Left lung (tissue), 4 donors: ENCODE measurements at regions not wholly inside any gene's neighbourhood (a gene's known extent, or its start where the extent isn't known, plus 50 kb on each side); places are given as distances from the start of the nearest gene placed in this dataset.
"Not testable (repeated sequence)": the region's sequence is repeated elsewhere in the genome, so short reads cannot be mapped to it uniquely, and the experiment has no call there.

Source experiments
- ATAC-seq: fragments of 200-7000 bp; cut with Tn5 transposase; one replicate; pipeline ENCODE4 v1.9.1; 2020; ENCODE audit warnings: moderate library complexity
- DNase-seq, 4 donors: peaks; one replicate each; pipeline ENCODE4 v3.0.0-alpha.2; 2013 to 2020
- H3K27ac ChIP-seq, 2 donors: fragments of 200-600 bp; sonication (generic) in 1 of 2; one replicate each; pipeline versions ENCODE4 v1.5.0 to v1.8.0; 2020 to 2021
- H3K27me3 ChIP-seq, 2 donors: fragments of 200-600 bp; sonication (generic) in 1 of 2; one replicate each; pipeline versions ENCODE4 v1.5.0 to v1.8.0; 2020 to 2021
- H3K36me3 ChIP-seq, 2 donors: fragments of 200-600 bp; sonication (generic) in 1 of 2; one replicate each; pipeline versions ENCODE4 v1.5.0 to v1.8.0; 2020 to 2021
- H3K4me1 ChIP-seq, 2 donors: fragments of 200-600 bp; one replicate each; pipeline ENCODE4 v1.8.0; 2021
- H3K4me3 ChIP-seq, 2 donors: fragments of 200-600 bp; sonication (generic) in 1 of 2; one replicate each; pipeline versions ENCODE4 v1.5.0 to v1.8.0; 2020 to 2021; ENCODE audit warnings: mild to moderate bottlenecking in 1 of 2
- H3K9me3 ChIP-seq, 2 donors: fragments of 200-600 bp; sonication (generic) in 1 of 2; one replicate each; pipeline versions ENCODE4 v1.5.0 to v1.8.0; 2020 to 2021
- intact Hi-C, 2 donors: fragments of 100-400 bp; cut with DNase I; formaldehyde crosslinking; loops; one replicate each; pipeline versions ENCODE4 v1.11.2 to v1.14.2; 2022
- TF ChIP-seq, protein P1 (sequence below), 2 donors: fragments of 200-600 bp; sonication (generic) in 1 of 2; IDR thresholded peaks; one replicate each; pipeline versions ENCODE4 v1.5.0 to v1.8.0; 2021; ENCODE audit warnings: antibody characterized with exemption in 2 of 2
- donor health status: DM: no; HTN: yes; CAD: no.
- donor health status: DM: no; HTN: no; CAD: no.

DNA sequence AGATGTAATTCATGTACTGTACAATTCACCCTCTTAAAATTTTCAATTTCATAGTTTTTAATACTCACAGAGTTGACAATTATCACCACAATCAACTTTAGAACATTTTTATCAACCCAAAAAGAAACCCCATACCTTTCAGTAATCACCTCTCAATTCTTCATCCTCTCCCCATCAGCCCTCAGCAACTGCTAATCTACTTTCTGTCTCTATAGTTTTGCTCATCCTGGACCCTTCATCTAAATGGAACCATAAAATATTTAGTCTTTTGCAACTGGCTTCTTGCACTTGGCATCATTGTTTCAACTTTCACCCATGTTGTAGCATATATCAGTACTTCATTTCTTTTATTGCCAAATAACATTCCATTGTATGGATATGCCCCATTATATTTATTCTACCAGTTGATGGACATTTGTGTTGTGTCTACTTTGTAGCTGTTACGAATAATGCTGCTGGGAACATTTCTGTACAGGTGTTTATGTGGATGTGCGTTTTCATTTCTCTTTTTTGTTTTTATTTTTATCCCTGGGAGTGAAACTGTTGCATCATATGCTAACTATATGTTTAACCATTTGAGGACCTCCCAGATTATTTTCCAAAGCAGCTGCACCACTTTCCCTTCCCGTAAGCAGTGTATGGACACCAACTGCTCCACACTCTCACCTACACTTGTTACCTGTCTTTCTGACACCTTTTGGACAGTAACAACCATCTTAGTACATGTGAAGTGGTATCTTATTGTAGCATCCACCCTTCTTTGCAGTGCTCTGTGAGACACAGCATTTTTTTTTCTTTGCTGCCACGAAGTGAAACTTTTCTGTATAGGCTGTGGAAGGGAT, 65.4 kb upstream of the APBB1IP start:
- DNase-seq (no peak), ATAC-seq (no peak)
- H3K4me3 ChIP-seq = no peak overlapping the region
- no peaks in the 10 kb centered on the region for H3K36me3 ChIP-seq
- peaks cover 0 to 5% of the 10 kb centered on the region in 2 donors for H3K4me1 ChIP-seq
- H3K27ac ChIP-seq = no peak overlapping the region
- no peaks in the 10 kb centered on the region for H3K27me3 ChIP-seq
- intact Hi-C loops = no loop called here
- no peaks in the 10 kb centered on the region for H3K9me3 ChIP-seq
- TF ChIP-seq, protein P1, sequence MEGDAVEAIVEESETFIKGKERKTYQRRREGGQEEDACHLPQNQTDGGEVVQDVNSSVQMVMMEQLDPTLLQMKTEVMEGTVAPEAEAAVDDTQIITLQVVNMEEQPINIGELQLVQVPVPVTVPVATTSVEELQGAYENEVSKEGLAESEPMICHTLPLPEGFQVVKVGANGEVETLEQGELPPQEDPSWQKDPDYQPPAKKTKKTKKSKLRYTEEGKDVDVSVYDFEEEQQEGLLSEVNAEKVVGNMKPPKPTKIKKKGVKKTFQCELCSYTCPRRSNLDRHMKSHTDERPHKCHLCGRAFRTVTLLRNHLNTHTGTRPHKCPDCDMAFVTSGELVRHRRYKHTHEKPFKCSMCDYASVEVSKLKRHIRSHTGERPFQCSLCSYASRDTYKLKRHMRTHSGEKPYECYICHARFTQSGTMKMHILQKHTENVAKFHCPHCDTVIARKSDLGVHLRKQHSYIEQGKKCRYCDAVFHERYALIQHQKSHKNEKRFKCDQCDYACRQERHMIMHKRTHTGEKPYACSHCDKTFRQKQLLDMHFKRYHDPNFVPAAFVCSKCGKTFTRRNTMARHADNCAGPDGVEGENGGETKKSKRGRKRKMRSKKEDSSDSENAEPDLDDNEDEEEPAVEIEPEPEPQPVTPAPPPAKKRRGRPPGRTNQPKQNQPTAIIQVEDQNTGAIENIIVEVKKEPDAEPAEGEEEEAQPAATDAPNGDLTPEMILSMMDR (IDR thresholded peaks at IDR 0.05) = no peak

DNA sequence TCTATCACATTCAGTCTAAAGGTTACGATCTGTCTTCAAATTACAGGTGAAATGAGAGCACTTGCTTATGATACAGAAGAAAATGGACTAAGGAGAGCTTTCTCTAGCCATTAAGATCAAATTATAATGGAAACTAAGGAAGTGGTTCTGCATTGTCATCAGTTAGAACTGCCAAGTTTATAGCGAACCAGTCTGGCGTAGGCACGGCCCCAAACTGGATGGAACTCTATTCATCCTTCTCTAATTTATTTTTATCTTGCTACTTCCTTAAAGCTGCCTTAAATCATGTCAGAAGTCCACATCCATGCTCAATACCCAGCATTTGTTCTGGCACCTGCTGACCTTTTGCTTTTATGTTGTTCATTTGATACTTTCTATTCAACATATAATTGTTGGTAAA, 63.7 kb upstream of the APBB1IP start:
- H3K9me3 ChIP-seq = no peaks in the 10 kb centered on the region
- TF ChIP-seq, protein P1 (IDR thresholded peaks at IDR 0.05) = no peak
- DNase-seq (no peak), ATAC-seq (peak; percentile 37)
- no peaks in the 10 kb centered on the region for H3K27me3 ChIP-seq
- peaks cover 0 to 12% of the 10 kb centered on the region in 2 donors for H3K4me1 ChIP-seq
- no peak overlapping the region for H3K4me3 ChIP-seq
- intact Hi-C loops = no loop called here
- H3K36me3 ChIP-seq = no peaks in the 10 kb centered on the region
- H3K27ac ChIP-seq = no peak overlapping the region

DNA sequence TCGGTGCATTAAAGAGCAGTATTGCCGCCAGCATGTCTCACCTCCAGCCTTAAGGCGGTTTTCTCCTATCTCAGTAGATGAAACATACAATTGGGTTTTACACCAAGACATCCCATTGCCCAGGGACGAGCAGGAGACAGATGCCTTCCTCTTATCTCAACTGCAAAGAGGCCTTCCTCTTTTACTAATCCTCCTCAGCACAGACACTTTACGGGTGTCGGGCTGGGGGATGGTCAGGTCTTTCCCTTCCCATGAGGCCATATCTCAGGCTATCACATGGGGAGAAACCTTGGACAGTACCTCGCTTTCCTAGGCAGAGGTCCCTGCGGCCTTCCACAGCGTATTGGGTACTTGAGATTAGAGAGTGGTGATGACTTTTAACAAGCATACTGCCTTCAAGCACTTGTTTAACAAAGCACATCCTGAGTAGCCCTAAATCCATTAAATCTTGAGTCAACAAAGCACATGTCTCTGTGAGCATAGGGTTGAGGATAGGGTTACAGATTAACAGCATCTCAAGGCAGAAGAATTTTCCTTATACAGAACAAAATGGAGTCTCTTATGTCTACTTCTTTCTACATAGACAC, 60.8 kb upstream of the APBB1IP start:
- H3K4me3 ChIP-seq, H3K27me3 ChIP-seq, H3K36me3 ChIP-seq, intact Hi-C loops, DNase-seq, H3K27ac ChIP-seq, H3K9me3 ChIP-seq, ATAC-seq: not testable (repeated sequence)
- peaks cover 0 to 12% of the 10 kb centered on the region in 2 donors for H3K4me1 ChIP-seq

DNA sequence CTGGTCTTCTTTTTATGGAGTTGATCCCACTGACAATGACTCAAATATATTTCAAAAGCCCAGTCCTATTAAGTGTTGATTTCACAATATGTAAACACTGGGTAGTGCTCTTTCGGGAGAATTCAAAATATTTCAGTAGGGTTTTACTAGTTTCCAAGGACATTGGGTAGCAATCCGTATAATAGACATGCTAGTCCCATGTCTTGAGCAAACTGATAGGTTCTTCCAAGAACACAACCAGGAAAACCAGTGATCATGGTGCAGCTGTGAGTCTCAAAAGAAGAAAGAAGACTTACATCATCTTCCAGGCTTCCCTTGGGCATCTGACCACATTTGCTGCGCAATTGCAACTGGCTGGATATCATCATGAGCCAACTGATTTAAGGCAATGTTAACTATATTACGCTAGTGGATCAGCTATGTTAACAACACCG, 59.3 kb upstream of the APBB1IP start:
- intact Hi-C loops = no loop called here
- Histone ChIP-seq H3K27me3 (no peaks in the 10 kb centered on the region), H3K4me3 (no peak overlapping the region), H3K36me3 (no peaks in the 10 kb centered on the region), H3K9me3 (no peaks in the 10 kb centered on the region), H3K4me1 (peaks cover 0 to 12% of the 10 kb centered on the region in 2 donors), H3K27ac (no peak overlapping the region)
- TF ChIP-seq, protein P1 (IDR thresholded peaks at IDR 0.05) = no peak
- ATAC-seq = peak; percentile 61
- DNase-seq = no peak

DNA sequence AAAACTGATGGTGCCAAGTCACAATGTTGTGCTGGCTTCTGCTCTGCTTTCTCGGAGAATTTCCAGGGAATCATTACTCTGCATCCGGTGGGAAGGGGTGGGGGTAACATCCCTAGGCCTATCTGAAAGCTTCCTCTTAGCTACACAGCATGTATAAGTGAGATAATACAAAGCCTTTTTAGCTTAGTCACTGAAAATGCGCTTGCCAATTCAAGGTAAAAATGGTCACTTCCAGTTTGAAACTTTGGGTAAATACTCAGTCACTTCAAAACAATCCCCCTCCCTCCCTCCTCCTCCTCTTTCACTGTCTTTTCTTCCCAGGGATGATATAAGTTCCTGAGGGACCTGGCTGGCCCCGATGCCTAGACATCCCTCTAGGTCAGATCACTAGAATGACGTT, 57.3 kb upstream of the APBB1IP start:
- H3K27ac ChIP-seq = no peak overlapping the region
- no peaks in the 10 kb centered on the region for H3K36me3 ChIP-seq
- TF ChIP-seq, protein P1 (IDR thresholded peaks at IDR 0.05) = no peak
- no peaks in the 10 kb centered on the region for H3K9me3 ChIP-seq
- ATAC-seq (no peak), DNase-seq (no peak)
- H3K27me3 ChIP-seq = no peaks in the 10 kb centered on the region
- intact Hi-C loops = no loop called here
- no peak overlapping the region for H3K4me3 ChIP-seq
- peaks cover 0 to 12% of the 10 kb centered on the region in 2 donors for H3K4me1 ChIP-seq
